ENCODE measurements at regions not wholly inside any gene's neighbourhood (a gene's known extent, or its start where the extent isn't known, plus 50 kb on each side); places are given as distances from the start of the nearest gene placed in this dataset.

DNA sequence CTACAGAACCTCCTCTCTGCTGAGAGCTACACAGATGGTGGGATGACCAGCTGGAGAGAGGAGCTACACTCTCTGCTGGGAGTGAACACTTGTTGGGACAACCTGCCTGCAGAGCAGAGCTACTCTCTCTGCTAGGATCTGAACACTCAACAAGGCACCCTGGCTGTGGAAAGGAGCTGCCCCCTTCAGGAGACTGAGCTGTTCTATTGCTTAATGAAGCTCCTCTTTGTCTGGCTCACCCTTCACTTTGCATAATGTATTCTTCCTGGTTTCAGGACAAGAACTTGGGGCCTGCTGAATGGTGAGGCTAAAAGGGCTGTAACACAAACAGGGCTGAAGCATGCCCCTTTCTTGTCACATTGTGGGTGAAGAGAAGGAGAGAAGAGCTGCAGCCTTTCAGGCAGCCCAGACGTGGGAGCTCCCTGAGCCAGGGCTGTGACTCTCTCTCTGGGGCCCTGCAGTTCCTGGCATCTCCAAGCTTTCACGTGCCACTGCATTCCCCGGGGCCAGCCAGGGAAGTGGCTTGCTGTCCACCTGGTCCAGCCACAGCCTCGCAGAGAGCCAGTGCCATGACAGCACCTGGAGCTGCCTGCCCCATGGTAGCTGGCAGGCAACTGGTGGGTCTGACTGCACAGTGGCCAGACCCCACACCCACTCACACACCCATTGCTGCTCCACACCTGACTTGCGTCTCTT, 272.8 kb upstream of the KCNJ16 start:
- peaks cover 0 to 17% of the 10 kb centered on the region in 2 donors for H3K9me3 ChIP-seq
- no peak for ATAC-seq
- H3K27ac ChIP-seq, result no peak overlapping the region

DNA sequence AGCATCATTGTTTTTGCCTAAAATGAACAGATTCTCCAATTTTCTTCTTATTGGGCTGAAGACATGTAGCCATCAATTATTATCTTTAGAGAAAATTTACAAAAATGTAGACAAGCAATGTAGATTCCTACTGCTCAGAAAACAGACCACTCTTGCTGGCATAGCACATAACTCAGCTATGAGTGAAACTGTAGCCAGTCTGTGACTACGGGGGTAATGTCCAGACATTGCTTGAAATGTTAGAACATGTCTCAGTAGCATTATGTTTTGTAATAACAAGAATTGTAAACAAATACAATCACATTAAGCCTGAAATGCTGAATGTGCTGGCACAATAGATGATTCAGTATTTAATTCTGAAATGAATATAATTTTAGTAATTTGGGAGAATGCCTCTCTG, 265.7 kb upstream of the KCNJ16 start:
- Histone ChIP-seq H3K4me1 (no peaks in the 10 kb centered on the region), H3K27ac (no peak overlapping the region), H3K4me3 (no peak overlapping the region), H3K27me3 (no peaks in the 10 kb centered on the region), H3K36me3 (no peaks in the 10 kb centered on the region), H3K9me3 (no peaks in the 10 kb centered on the region)
- ATAC-seq (no peak), DNase-seq (no peak)
- TF ChIP-seq, protein P1, sequence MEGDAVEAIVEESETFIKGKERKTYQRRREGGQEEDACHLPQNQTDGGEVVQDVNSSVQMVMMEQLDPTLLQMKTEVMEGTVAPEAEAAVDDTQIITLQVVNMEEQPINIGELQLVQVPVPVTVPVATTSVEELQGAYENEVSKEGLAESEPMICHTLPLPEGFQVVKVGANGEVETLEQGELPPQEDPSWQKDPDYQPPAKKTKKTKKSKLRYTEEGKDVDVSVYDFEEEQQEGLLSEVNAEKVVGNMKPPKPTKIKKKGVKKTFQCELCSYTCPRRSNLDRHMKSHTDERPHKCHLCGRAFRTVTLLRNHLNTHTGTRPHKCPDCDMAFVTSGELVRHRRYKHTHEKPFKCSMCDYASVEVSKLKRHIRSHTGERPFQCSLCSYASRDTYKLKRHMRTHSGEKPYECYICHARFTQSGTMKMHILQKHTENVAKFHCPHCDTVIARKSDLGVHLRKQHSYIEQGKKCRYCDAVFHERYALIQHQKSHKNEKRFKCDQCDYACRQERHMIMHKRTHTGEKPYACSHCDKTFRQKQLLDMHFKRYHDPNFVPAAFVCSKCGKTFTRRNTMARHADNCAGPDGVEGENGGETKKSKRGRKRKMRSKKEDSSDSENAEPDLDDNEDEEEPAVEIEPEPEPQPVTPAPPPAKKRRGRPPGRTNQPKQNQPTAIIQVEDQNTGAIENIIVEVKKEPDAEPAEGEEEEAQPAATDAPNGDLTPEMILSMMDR (IDR thresholded peaks at IDR 0.05), result no peak
- intact Hi-C loops (cut with DNase I), result no loop called here

More for the DNA sequence above, 272.8 kb upstream of the KCNJ16 start:
- DNase-seq, result no peak
- intact Hi-C loops (cut with DNase I), result no loop called here
- TF ChIP-seq, protein P1 (IDR thresholded peaks at IDR 0.05), result no peak
- Histone ChIP-seq H3K4me3 (no peak overlapping the region), H3K36me3 (no peaks in the 10 kb centered on the region), H3K27me3 (no peaks in the 10 kb centered on the region), H3K4me1 (no peaks in the 10 kb centered on the region)

- no peak overlapping the region for H3K27ac ChIP-seq
- ATAC-seq (no peak), DNase-seq (no peak)
- no peaks in the 10 kb centered on the region for H3K27me3 ChIP-seq
- intact Hi-C loops (cut with DNase I), result no loop called here
- TF ChIP-seq, protein P1 (IDR thresholded peaks at IDR 0.05), result no peak
- no peak overlapping the region for H3K4me3 ChIP-seq
- H3K36me3 ChIP-seq, result no peaks in the 10 kb centered on the region
- H3K4me1 ChIP-seq, result no peaks in the 10 kb centered on the region
- H3K9me3 ChIP-seq, result no peaks in the 10 kb centered on the region
Observed at GRCh38 chr17:69810326-69810965, 264.6 kb upstream of the KCNJ16 start.

- Histone ChIP-seq H3K9me3 (no peaks in the 10 kb centered on the region), H3K27ac (no peak overlapping the region), H3K4me3 (no peak overlapping the region), H3K4me1 (no peaks in the 10 kb centered on the region), H3K36me3 (no peaks in the 10 kb centered on the region), H3K27me3 (no peaks in the 10 kb centered on the region)
- TF ChIP-seq, protein P1 (IDR thresholded peaks at IDR 0.05), result no peak
- intact Hi-C loops (cut with DNase I), result no loop called here
- peak; percentile 60 for ATAC-seq
- no peak for DNase-seq
Observed at GRCh38 chr17:69812240-69812837, 262.7 kb upstream of the KCNJ16 start.

- H3K27ac ChIP-seq, result no peak overlapping the region
- DNase-seq, result no peak
- H3K36me3 ChIP-seq, result no peaks in the 10 kb centered on the region
- H3K4me1 ChIP-seq, result no peaks in the 10 kb centered on the region
- no peaks in the 10 kb centered on the region for H3K9me3 ChIP-seq
- H3K4me3 ChIP-seq, result no peak overlapping the region
- intact Hi-C loops (cut with DNase I), result no loop called here
- TF ChIP-seq, protein P1 (IDR thresholded peaks at IDR 0.05), result no peak
- H3K27me3 ChIP-seq, result no peaks in the 10 kb centered on the region
- no peak for ATAC-seq
Observed at GRCh38 chr17:69814031-69814430, 261.0 kb upstream of the KCNJ16 start.
